ENCODE measurements at regions not wholly inside any gene's neighbourhood (a gene's known extent, or its start where the extent isn't known, plus 50 kb on each side); places are given as distances from the start of the nearest gene placed in this dataset.

DNA sequence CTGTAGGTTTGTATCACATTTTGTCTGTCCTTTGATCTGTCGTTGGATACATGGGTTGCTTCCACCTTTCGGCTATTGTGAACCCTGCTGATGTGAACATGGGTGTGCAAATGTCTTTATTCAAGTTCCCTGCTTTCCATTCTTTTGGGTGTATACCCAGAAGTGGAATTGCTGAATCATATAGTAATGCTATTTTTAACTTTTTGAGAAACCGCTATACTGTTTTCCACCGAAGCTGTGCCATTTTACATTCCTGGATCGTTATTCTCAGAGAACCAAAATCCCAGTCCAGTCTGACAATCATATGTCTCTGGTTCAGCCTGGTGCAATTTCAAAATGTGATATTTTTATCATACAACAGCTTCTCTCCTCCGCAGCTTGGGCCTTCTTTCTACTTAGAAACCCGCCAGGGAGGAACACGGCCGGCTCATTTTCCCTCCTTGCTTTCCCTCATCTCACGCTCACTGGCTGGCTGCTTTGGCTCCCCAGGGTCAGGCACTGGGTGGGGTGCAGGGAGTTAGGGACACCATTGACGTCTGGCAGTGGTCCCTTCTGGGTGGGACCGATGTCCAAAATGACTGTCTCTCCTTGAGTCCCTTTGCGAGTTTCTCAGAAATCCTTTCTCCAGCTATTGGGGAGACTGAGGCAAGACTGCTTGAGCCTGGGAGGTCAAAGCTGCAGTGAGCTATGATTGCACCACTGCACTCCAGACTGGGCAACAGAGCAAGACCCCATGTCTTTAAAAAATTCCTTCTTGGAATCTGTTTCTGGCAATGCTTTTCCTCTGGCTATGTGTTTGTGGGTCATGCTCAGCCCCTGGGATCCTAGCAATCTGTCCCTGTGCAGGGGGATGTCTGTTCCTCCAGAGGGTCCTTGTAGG, 73.5 kb upstream of the AKT3 start:
- TF ChIP-seq CTCF (IDR thresholded peaks at IDR 0.05) (no peak), POLR2A (IDR thresholded peaks at IDR 0.05) (no peak)
